ENCODE measurements at regions not wholly inside any gene's neighbourhood (a gene's known extent, or its start where the extent isn't known, plus 50 kb on each side); places are given as distances from the start of the nearest gene placed in this dataset.

DNA sequence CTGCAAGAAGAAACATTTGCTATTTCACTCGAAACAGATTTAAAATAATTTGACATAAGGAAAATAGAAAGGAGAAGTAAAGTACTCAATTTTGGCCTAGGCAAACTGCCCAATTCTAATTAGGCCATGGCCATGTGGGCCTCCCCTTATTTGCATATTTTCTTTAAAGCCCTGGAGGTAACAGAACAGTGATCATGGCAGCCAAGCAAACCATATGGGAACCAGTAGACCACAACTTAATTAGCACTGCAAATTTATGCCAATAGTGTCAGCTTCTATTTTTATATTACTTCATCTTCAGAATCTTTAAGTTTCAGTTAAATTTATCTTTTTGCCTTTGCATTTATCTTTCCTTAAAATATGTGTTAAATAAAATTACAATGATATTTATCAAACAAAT is 63.3 kb upstream of the THSD7A start:
- DNase-seq (ENCODE audit: low spot score) (no peak), ATAC-seq (no peak)

DNA sequence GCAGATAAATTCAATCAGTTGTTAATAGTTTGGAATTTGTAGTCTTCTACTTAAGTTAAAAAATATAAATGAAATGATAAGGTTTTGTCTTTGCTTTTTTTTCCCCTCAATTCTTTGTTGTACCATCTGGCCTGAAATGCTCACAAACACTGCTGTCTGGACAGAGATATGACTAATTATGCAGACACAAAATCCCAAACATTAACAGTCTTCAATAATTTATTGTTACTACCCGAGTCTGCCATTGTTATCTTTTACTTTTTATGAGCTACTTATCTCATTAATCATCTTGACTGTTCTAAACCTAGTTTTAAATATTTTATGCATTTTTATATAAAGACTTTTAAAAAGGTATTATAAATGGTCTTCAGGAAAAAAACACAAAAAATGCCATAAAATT is 64.7 kb upstream of the THSD7A start:
- DNase-seq (ENCODE audit: low spot score) (no peak), ATAC-seq (no peak)

DNA sequence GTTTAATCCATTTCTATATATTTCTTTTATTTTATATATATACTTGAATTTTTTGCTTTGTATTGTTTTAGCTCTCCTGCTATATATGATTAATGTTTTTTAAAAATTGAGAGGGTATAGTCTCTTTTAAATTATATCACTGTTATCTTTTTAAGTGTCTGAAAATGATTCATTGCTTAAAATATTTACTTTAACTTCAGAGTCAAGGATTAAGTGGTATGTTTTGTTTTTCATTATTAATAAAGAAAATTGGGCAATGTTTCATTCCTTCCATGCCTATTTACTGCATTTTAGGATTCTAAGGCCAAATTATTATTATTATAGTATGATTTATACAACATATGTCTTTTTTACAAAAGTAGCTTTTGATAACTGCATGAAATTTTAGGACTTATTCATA is 67.2 kb upstream of the THSD7A start:
- DNase-seq (ENCODE audit: low spot score) = no peak
- no peak for ATAC-seq

DNA sequence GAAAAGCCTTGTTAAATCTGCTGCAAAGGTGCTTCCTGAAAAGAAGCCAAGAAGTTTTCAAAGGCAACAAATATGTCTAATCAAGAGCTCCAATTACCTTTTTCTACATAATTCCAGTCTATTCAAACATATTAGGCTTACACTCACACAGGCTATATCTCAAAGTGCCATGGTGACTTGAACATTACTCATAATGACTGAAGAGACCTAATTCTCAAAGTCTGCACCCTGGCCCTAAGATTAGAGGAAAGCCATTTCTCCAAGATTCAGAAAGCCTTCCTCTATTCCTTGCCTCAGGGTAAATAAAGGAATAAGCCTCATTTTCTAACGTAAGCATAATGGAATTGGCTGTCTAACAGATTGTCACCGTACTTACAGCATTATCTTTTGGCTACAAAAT is 78.3 kb upstream of the THSD7A start:
- no peak for DNase-seq (ENCODE audit: low spot score)
- ATAC-seq = no peak

DNA sequence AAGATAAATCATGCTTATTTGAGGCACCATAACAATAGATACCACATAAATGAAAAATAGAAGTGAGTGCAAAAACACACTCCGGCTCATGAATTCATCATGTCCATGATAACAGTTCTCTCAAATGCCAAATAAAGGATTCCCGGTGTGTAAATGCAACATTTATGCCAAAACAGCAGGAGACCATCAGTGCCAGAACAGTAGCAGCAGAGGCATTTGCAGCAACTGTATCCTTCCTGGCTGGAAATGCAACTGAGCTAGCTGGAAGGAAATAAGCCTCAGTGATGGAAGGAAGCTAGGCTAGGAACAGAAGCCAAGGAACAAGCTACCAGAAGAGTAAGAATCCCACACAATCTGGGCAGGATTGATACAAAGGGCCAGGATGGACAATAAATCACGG is 79.9 kb upstream of the THSD7A start:
- ATAC-seq (no peak), DNase-seq (ENCODE audit: low spot score) (no peak)

DNA sequence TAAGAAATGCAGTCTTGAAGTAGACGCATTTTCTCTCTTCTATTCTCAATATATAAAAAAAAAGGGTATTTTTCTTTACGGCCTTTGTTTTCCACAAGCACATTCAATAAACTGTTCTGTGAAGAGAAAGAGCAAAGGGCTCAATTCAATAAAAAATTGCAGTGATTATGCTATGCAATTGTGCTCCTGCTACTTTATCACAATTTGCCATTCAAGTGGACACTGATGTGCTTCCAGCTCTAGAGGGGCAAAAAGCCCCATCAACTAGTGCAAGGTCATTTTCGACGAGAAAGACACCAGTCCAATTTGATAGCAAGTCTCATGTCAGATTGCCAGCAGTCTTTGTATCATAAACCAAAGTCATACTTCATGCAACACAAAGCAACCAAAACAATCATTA is 82.6 kb upstream of the THSD7A start:
- ATAC-seq (no peak), DNase-seq (ENCODE audit: low spot score) (no peak)

DNA sequence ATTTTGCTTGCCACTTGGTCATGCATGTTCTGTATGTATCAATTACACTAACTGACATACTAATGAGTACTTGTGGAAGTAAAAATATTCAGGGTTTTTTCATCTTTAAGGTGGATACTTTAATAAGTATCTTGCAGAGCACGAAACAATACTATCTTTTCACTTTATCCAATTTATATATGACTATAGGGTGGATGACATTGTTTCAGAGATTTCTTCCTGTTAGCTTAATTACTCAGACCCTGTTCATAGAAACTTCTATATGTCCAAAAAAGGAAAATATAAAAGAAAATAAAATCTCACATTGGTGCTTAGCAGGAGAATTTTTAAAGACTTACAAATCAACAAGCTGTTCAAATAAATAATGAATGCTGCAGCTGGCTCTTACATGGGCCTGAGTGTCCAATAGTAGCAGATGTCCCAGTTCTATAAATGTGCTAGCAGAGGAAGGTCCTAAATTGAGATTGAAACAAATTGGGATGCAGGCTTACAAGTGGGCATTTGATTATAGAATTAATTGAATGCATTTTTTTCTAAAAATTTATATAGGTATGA is 91.5 kb upstream of the THSD7A start:
- no peak for ATAC-seq

DNA sequence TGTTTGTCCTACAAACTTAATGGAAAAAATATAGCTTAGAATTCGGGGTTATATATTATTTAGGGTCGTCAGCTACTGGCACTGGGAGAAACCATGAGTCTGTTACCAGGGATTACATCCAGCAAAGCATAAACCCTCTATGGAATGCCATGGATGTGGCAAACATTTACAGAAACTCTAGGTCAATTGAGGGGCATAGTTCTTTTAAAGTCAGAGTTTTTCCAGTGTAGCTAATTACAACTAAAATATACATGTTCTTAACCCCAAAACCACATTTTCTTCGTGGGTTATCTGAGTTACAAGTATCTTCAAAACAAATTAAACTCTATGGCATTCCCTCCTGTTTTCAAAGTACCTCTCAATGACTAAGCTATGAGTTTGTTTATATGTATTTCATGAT is 99.3 kb upstream of the THSD7A start:
- DNase-seq (ENCODE audit: low spot score) (no peak), ATAC-seq (no peak)

More for the DNA sequence above, 91.5 kb upstream of the THSD7A start:
- DNase-seq (ENCODE audit: low spot score) = no peak

DNA sequence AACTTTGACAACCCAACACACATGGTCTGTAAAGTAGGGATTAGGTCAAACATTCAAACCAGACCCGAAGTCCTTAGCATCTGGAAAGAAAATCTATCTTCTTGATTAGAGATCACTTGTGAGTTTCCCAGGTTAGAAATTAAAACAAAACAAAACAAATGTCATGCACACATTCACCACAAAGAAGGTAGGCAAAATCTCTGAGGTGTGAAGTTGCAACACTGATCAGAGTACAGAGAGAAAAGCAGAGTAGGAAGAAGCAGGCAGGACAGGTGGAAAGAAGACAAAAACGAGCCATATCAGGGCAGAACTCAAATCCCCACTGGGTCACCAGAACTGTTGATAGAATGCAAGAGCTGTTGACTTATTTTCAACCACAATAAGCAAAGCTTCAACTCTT is 102.8 kb upstream of the THSD7A start:
- DNase-seq (ENCODE audit: low spot score) = no peak

DNA sequence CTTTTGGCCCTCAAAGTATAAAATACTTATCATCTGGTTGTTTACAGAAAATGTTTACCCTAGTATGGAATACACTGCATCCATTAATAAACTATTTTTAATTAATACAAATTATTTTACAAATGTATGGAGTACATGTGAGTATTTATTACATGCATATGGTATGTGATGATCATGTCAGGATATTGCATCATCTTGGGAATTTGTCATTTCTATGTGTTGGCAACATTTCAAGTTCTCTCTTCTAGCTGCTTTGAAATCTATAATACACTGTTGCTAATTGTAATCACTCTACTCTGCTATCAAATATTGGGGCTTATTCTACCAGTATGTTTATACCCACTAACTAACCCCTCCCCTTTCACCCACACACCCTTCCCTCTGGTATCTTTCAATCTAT is 103.9 kb upstream of the THSD7A start:
- ATAC-seq (no peak), DNase-seq (ENCODE audit: low spot score) (no peak)

More for the DNA sequence above, 102.8 kb upstream of the THSD7A start:
- no peak for ATAC-seq

DNA sequence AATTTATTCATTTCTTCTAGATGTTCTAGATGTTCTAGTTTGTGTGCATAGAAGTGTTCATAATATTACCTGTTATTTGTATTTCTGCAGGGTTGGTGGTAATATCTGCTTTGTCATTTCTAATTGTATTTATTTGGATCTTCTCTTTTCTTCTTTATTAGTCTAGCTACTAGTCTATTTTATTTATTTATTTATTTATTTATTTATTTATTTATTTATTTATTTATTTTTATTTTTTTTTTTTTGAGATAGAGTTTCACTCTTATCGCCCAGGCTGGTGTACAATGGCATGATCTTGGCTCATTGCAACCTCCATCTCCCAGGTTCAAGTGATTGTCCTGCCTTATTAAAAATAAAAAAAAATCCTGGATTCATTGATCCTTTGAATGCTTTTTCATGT is 114.8 kb upstream of the THSD7A start:
- ATAC-seq = no peak
- DNase-seq (ENCODE audit: low spot score) = no peak

DNA sequence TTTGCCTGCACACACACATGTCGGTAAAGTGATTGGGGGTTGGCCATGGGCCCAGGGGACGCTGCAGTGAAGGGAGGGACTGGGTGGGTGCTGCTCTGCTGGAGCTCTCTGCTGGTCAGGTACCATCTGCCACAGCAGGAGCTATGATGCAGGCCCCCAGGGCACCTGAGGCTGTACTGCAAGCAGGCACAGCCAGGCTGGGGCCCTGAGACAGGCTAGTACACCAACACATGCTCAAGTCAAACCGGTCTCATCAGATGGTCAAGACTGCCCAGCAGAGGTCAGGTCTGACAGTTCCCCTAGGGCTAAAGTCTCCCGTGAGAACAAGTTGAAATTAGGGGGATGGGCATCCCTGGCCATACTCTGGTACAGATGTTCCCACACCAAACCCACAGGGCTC is 118.3 kb upstream of the THSD7A start:
- DNase-seq (ENCODE audit: low spot score) = no peak
- ATAC-seq = no peak

DNA sequence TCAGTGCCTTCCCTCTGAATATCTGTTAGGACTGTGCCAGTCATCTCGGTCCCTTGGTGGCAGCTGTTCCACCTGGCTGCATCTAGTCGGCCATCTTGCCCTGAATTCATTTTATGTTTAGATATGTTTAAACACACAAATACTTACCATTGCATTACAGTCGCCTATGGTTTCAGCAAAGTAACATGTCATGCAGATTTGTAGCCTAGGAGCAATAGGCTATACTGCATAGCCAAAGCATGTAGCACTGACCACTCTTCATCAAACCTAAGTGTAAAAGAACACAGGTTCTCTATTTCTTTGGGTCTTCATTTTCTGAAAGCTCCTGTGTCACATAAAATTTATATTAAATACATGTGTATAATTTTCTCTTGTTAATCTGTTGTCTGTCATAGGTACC is 118.9 kb upstream of the THSD7A start:
- DNase-seq (ENCODE audit: low spot score) (no peak), ATAC-seq (no peak)

DNA sequence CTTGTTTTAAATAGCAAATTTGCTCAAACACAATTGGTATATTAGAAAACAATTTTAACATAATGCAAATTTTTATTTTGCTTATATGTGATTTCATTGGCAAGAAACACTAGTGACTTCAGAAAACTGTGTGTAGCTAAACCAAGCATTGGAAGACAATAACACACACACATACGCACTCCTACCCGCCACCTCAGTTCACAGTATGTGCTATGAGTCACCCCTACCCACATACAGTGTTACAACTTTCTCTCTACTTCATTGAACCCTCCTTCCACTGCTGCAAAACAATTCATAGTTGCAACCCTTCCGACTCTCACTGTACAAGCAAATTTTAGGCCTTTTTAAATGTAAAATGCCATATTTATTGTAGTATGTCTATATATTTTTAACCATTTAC is 119.9 kb upstream of the THSD7A start:
- ATAC-seq = no peak
- DNase-seq (ENCODE audit: low spot score) = no peak

DNA sequence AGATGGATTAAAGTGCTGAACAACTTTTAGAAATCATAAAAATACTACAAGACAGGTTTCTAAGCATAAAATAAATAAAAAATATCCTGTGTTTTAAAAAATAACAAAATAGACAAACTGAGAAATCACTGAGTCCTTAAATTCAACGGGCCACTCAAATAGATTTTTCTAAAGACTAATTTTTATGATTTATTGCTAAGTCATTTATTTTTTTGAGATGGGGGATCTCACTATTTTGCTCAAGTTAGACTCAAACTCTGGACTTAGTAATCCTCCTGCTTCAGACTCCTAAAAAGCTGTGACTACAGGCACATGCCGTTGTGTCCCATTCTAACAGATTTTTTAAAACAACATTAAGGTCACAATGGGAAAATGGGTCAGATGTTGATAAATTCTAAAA is 121.0 kb upstream of the THSD7A start:
- DNase-seq (ENCODE audit: low spot score) (no peak), ATAC-seq (no peak)

DNA sequence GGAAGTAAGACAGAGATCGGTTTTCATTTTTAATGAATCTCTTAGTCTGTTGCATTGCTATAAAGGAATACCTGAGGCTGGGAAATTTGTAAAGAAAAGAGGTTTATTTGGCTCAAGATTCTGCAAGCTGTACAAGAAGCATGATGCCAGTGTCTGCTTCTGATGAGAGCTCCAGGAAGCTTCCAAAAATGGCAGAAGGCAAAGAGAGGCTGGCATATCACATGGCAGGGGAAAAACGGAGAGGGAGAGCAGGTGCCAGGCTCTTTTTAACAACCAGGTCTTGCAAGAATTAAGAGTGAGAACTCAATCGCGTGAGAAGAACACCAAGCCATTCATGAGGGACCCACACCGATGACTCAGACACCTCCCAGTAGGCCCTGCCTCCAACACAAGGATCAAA is 125.0 kb upstream of the THSD7A start:
- DNase-seq (ENCODE audit: low spot score) (no peak), ATAC-seq (no peak)

DNA sequence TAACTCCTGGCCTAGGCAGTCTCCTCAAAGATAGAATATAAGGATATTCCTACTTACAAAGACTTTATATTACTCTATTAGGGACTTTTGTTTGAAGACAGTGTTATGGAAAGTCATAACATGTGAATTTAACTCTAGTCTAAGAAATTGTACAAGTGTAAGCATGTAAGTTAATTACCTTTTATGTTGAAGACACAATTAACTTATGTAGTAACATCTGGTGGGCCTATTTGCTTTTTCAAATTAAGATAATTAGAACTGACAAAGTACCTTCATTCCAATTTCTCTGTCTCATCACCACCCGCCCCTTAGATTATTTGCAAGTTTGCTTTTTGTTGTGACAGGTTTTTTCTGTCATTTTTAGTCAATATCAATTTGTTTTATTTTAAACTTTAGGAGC is 126.0 kb upstream of the THSD7A start:
- DNase-seq (ENCODE audit: low spot score) (no peak), ATAC-seq (no peak)

DNA sequence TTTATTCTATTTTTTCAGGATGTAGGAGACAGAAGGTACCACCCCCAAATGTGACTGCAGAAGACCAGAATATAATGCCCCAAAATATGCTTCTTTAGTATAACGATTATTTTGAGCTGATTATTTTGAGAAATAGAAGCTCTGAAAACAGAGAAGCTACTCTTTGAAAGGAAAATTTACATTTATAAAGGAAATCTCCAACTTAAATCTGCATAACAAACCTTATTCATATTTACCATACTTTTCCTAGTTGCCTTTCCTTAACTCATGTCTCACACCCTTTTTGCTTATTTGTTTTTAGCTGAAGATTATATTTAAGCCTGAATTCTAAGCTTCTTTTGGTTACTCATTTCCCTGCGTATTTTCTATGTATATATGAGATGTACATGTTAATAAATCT is 127.1 kb upstream of the THSD7A start:
- no peak for DNase-seq (ENCODE audit: low spot score)
- no peak for ATAC-seq

DNA sequence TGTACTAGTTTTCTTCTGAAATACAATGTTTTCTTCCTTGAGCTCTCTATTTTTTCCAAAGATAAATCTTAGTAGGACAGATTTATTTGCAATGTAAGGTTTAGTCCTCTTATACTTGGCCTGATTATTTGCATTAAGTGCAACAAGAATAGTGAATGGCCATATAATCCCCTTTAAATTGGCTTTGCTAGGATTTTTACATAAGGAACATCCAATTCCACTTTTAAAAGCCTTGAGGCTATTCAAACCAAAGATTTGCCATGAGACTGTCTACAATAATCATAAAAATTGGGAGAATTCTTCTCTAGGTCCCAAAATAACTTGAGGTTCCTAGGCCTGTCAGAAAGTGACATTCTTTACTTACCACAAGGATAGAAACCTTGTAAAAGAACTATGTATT is 128.6 kb upstream of the THSD7A start:
- ATAC-seq (no peak), DNase-seq (ENCODE audit: low spot score) (no peak)

DNA sequence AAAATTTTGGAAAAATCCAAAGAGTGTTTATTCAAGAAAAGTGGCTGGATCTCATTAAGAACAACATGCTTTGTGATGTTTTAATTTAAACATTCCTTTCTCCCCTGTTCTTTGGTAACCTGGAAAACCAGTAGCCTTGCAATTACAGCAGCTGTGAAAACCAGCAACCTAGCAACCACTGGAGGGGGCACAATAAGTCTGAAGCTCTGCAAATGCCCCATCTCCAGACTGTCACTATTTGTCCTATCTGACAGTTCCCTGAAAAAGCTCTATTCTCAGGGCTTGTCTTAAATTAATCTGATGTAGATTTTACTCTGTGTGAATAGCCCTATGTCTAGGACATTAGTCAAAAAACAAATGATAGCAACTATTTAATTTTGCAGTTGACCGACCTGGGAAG is 137.6 kb upstream of the THSD7A start:
- DNase-seq (ENCODE audit: low spot score) (no peak), ATAC-seq (no peak)

DNA sequence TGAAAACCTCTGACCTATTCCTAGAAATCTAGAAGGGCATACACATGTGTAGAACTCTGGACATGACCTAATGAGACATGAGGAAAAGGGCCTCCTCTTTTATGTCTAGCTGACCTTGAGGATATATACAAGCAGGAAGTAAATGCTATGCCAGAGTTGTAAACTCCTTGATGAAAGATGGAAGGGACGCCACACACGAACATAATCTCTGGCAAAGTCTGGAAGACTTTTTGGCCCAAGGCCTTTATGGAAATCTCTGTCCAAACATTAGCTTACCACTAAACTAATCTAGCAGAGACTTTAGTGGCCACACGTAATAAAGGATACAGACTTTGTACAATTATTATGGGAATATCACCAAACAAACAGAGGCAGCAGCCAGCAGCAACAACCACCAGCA is 138.1 kb upstream of the THSD7A start:
- no peak for DNase-seq (ENCODE audit: low spot score)
- ATAC-seq = no peak

DNA sequence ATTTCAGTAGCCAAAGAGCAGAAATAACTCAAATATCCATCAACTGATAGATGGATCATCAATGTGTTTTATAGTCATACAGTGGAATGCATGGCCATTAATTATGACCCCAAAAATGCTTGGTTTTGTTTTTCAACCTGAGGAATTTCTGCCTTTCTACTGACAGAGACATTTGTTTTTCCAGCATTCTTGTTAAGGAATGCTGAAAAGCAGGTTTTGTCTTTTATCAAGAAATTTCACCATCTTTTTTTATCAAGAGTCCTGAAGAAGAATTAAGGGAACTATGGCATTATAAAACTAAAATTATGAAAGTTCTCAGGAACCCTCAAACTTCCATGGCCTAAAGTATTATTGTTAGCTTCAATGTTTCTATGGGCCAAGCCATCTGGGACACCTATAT is 153.4 kb upstream of the THSD7A start:
- ATAC-seq (no peak), DNase-seq (ENCODE audit: low spot score) (no peak)

DNA sequence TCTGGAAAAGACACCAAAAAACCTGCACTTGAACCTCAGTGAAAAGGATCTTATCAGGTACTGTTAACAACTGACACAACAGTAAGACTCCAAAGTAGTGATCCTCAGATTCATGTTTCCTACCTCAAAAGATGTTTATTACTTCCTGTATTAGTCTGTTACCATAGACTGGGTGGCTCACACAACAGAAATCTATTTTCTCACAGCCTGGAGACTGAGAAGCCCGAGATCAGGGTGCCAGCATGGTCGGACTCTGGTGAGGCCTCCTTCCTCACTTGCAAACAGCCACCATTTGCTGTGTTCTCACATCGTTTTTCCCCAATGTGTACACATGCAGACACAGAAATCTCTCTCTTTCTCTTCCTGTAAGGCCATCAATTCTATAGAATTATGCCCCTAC is 154.0 kb upstream of the THSD7A start:
- DNase-seq (ENCODE audit: low spot score) (no peak), ATAC-seq (no peak)

DNA sequence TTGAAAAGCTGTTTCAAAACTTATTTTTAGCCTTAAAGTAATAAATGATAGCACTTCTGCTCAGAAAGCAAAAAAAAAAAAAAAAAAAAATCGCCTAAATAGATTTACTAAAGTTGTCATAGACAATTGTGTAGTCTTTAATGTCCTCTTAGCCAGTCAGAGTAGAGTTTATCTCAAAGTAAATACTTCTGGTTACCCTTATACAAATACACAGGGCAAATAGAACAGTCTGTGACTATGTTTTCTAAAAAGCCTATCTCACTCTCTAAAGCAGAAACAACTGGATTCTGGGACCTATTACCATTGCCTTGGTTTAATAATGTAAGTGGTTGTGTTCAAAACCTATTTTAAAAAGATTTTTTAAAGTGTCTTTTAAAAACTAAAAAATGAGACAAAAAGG is 156.2 kb upstream of the THSD7A start:
- ATAC-seq (peak; percentile 52), DNase-seq (ENCODE audit: low spot score) (no peak)

All from left lobe of liver (tissue), 2 donors.